Endodermal cell (in vitro differentiated cells): ENCODE measurements at regions not wholly inside any gene's neighbourhood (a gene's known extent, or its start where the extent isn't known, plus 50 kb on each side); places are given as distances from the start of the nearest gene placed in this dataset.

ENCODE experiments used
- DNase-seq: peaks from one replicate; pipeline ENCODE4 v3.0.0-alpha.2; 2017
- H3K27ac ChIP-seq: 2 replicates; pipeline ENCODE4 v1.5.1; 2013; ENCODE audit warnings: mild to moderate bottlenecking, low read depth, low read length, moderate library complexity
- H3K27me3 ChIP-seq: 2 replicates; pipeline ENCODE4 v1.6.1; 2013; ENCODE audit warnings: mild to moderate bottlenecking, low read length, moderate library complexity; ENCODE audit not compliant: insufficient read depth, control insufficient read depth, poor library complexity, severe bottlenecking
- H3K36me3 ChIP-seq: 2 replicates; pipeline ENCODE4 v1.7.0; 2013; ENCODE audit warnings: mild to moderate bottlenecking, low read length, moderate library complexity; ENCODE audit not compliant: control insufficient read depth, insufficient read depth
- H3K4me1 ChIP-seq: one replicate; pipeline ENCODE4 v1.7.0; 2013; ENCODE audit warnings: low read length; ENCODE audit not compliant: control insufficient read depth, insufficient read depth
- H3K4me3 ChIP-seq: 2 replicates; pipeline ENCODE4 v1.5.1; 2013; ENCODE audit warnings: mild to moderate bottlenecking, low read length, moderate library complexity
- H3K9ac ChIP-seq: 2 replicates; pipeline ENCODE4 v1.6.1; 2013; ENCODE audit warnings: mild to moderate bottlenecking, low read length, moderate library complexity; ENCODE audit not compliant: poor library complexity, severe bottlenecking; ENCODE audit errors: extremely low read depth
- H3K9me3 ChIP-seq: 2 replicates; pipeline ENCODE4 v1.6.1; 2013; ENCODE audit warnings: mild to moderate bottlenecking, low read length, moderate library complexity; ENCODE audit not compliant: control insufficient read depth
- H3K27ac Mint-ChIP-seq: 2 replicates; pipeline ENCODE4 v1.8.0; 2020; ENCODE audit warnings: mixed read lengths
- H3K27me3 Mint-ChIP-seq: 2 replicates; pipeline ENCODE4 v1.8.0; 2021; ENCODE audit warnings: mild to moderate bottlenecking, mixed read lengths; ENCODE audit not compliant: insufficient read depth
- H3K36me3 Mint-ChIP-seq: 2 replicates; pipeline ENCODE4 v1.8.0; 2020; ENCODE audit warnings: low read depth, mixed read lengths
- H3K4me1 Mint-ChIP-seq: 2 replicates; pipeline ENCODE4 v1.8.0; 2020; ENCODE audit warnings: mixed read lengths
- H3K4me3 Mint-ChIP-seq: 2 replicates; pipeline ENCODE4 v1.8.0; 2020; ENCODE audit warnings: mild to moderate bottlenecking, moderate library complexity, mixed read lengths
- H3K9me3 Mint-ChIP-seq: 2 replicates; pipeline ENCODE4 v1.8.0; 2020; ENCODE audit warnings: mild to moderate bottlenecking, mixed read lengths
- WGBS, 2 experiments: methylation state at CpG; one replicate each; pipeline versions ENCODE4 v1.1.5 to v1.1.7; 2013; ENCODE audit warnings: missing lambda C conversion rate in 2 of 2, mixed read lengths in 1 of 2; ENCODE audit not compliant: insufficient coverage in 1 of 2, insufficient read length in 1 of 2; 5-methylcytosine and 5-hydroxymethylcytosine counted together
- TF ChIP-seq, protein P1 (sequence below): fragments of 200-600 bp; sonication (generic); conservative IDR thresholded peaks from 2 replicates; pipeline ENCODE4 v1.5.0; 2021; ENCODE audit warnings: antibody characterized with exemption, mild to moderate bottlenecking

DNA sequence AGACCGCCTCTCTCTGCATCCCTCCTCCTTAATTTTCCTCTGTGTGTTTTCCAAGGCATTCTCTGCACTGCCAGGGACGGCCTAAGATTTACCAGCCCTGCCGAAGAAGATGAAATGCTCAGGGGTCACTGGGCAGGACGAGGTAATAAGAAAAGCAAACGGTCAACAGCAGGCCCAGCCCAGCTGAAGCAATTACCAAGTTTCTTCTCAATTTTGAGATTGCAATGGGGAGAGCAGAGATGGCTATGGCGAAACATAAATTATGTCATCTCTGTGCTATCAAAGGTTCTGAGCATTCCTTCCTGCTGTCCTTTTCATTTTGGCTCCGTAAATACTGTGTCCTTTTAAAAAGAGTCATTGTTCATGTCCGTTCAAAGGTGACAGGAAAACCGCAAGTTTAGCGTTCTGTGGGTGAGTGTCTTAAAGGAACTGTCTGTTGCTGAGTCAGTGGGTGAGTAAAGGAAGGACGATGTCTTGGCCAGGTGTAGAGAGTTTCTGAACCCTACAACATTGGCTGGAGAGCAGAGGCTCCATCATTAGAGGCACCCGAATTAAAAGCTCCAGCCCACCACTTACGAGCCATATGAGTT, 753.9 kb upstream of the EEF2KMT start:
- TF ChIP-seq, protein P1, sequence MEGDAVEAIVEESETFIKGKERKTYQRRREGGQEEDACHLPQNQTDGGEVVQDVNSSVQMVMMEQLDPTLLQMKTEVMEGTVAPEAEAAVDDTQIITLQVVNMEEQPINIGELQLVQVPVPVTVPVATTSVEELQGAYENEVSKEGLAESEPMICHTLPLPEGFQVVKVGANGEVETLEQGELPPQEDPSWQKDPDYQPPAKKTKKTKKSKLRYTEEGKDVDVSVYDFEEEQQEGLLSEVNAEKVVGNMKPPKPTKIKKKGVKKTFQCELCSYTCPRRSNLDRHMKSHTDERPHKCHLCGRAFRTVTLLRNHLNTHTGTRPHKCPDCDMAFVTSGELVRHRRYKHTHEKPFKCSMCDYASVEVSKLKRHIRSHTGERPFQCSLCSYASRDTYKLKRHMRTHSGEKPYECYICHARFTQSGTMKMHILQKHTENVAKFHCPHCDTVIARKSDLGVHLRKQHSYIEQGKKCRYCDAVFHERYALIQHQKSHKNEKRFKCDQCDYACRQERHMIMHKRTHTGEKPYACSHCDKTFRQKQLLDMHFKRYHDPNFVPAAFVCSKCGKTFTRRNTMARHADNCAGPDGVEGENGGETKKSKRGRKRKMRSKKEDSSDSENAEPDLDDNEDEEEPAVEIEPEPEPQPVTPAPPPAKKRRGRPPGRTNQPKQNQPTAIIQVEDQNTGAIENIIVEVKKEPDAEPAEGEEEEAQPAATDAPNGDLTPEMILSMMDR, result no peak
- Histone ChIP-seq H3K36me3 (no peaks in the 10 kb centered on the region), H3K4me1 (peaks cover 3% of the 10 kb centered on the region), H3K9me3 (no peaks in the 10 kb centered on the region), H3K27me3 (no peaks in the 10 kb centered on the region), H3K4me3 (no peak overlapping the region), H3K27ac (no peak overlapping the region), H3K9ac (no peak overlapping the region)
- no peaks in the 10 kb centered on the region for H3K36me3 Mint-ChIP-seq
- DNase-seq, result no peak
- no peak overlapping the region for H3K27ac Mint-ChIP-seq
- 80 to 91% methylated on average over 8 to 13 of the region's 13 CpGs for WGBS, 2 experiments
- no peak overlapping the region for H3K4me3 Mint-ChIP-seq
- H3K27me3 Mint-ChIP-seq, result no peaks in the 10 kb centered on the region
- no peaks in the 10 kb centered on the region for H3K9me3 Mint-ChIP-seq
- peaks cover 11% of the 10 kb centered on the region for H3K4me1 Mint-ChIP-seq

DNA sequence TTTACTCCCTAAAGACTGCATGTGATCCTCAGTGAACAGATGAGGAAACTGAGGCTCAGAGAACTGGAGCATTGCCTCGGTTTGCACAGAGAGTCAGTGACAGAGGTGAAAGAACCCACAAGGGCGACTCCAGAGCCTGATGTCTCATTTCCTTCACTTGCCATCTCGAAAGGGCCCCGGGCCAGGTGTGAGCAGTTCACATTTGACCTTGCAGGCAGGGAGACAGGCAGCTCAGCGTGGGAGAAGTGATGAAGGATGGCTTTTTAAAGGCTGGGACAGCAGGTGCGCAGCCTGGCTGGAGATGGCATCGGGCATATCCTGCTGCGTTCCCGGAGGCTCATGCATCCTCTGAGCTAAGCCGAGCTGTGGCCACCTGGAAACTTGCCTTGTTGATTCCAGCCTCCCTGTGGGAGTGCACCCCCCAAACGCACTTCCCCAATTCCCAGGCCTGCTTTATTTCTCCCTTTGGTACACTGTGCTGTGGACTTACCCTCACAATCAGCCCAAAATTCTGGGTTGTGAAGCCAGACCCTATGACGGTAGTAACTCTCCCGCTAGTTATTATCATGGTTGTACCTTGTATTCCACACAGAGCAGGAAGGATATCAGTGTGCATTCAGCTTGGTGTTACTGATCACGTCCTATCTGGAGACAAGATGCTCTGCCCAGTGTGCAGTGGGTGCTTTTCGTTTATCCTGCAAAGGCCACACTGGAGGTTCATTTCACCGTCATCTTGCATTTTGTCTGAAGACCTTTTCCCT, 753.2 kb upstream of the EEF2KMT start:
- H3K9me3 Mint-ChIP-seq, result no peaks in the 10 kb centered on the region
- H3K27me3 ChIP-seq, result no peaks in the 10 kb centered on the region

DNA sequence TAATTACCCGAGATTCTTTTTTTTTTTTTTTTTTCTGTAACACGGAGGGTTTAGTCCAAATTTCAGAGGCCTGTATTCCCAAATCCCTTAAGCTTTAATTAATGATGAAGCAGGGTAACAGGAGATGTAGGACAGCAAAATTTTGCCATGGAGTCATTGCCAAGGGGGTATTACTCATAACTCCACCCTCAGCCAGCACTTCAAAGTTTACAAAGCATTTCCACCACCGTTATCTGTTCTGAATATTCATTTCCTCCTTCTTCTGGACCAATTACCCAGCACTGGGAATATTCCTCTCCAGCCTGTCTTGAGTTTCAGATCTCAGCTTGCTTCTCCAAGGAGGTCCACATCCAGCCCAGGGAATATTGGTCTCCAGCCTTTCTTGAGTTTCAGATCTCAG, 747.5 kb upstream of the EEF2KMT start:
- no peak overlapping the region for H3K9ac ChIP-seq
- H3K36me3 ChIP-seq, result no peaks in the 10 kb centered on the region
- H3K4me3 ChIP-seq, result no peak overlapping the region
- no peak overlapping the region for H3K27ac ChIP-seq
- H3K4me1 ChIP-seq, result no peaks in the 10 kb centered on the region
- Mint-ChIP-seq H3K27ac (no peak overlapping the region), H3K36me3 (no peaks in the 10 kb centered on the region), H3K27me3 (no peaks in the 10 kb centered on the region), H3K4me3 (no peak overlapping the region), H3K4me1 (no peaks in the 10 kb centered on the region), H3K9me3 (no peaks in the 10 kb centered on the region)
- H3K27me3 ChIP-seq, result no peaks in the 10 kb centered on the region
- no peaks in the 10 kb centered on the region for H3K9me3 ChIP-seq
- 84 to 100% methylated on average over 1 to 2 of the region's 3 CpGs for WGBS, 2 experiments
- no peak for DNase-seq
- TF ChIP-seq, protein P1, result no peak

More for the DNA sequence above, 753.2 kb upstream of the EEF2KMT start:
- no peaks in the 10 kb centered on the region for H3K27me3 Mint-ChIP-seq
- 91 to 96% methylated on average over 15 to 16 of the region's 16 CpGs for WGBS, 2 experiments
- TF ChIP-seq, protein P1, result no peak
- no peaks in the 10 kb centered on the region for H3K9me3 ChIP-seq
- no peak overlapping the region for H3K9ac ChIP-seq
- H3K4me1 Mint-ChIP-seq, result peaks cover 11% of the 10 kb centered on the region
- no peaks in the 10 kb centered on the region for H3K36me3 ChIP-seq
- H3K27ac ChIP-seq, result no peak overlapping the region
- peaks cover 3% of the 10 kb centered on the region for H3K4me1 ChIP-seq
- H3K36me3 Mint-ChIP-seq, result no peaks in the 10 kb centered on the region
- no peak overlapping the region for H3K27ac Mint-ChIP-seq
- H3K4me3 Mint-ChIP-seq, result no peak overlapping the region
- no peak for DNase-seq
- H3K4me3 ChIP-seq, result no peak overlapping the region
